H9 (cell line): ENCODE measurements at regions not wholly inside any gene's neighbourhood (a gene's known extent, or its start where the extent isn't known, plus 50 kb on each side); places are given as distances from the start of the nearest gene placed in this dataset.

Source experiments
- DNase-seq: peaks from one replicate; pipeline ENCODE4 v3.0.0-alpha.2; 2017
- H2AFZ ChIP-seq: one replicate; pipeline ENCODE4 v1.6.1; 2013; ENCODE audit warnings: mild to moderate bottlenecking, low read length, control low read depth, moderate library complexity
- H2AK5ac ChIP-seq: 2 replicates; pipeline ENCODE4 v1.6.1; 2013; ENCODE audit warnings: low read length, control low read depth, mixed read lengths; ENCODE audit not compliant: insufficient read length
- H2BK120ac ChIP-seq: one replicate; pipeline ENCODE4 v1.6.1; 2013; ENCODE audit warnings: low read depth, mild to moderate bottlenecking, low read length, control low read depth, inconsistent platforms; ENCODE audit not compliant: poor library complexity, severe bottlenecking
- H2BK12ac ChIP-seq: 2 replicates; pipeline ENCODE4 v1.6.1; 2013; ENCODE audit warnings: low read length, control low read depth, mixed read lengths, low read depth; ENCODE audit not compliant: insufficient read length
- H2BK15ac ChIP-seq: 2 replicates; pipeline ENCODE4 v1.6.1; 2013; ENCODE audit warnings: low read depth, low read length, control low read depth
- H2BK20ac ChIP-seq: one replicate; pipeline ENCODE4 v1.6.1; 2013; ENCODE audit warnings: low read depth, mild to moderate bottlenecking, low read length, control low read depth, inconsistent platforms; ENCODE audit not compliant: poor library complexity, severe bottlenecking
- H2BK5ac ChIP-seq: 2 replicates; pipeline ENCODE4 v1.6.1; 2013; ENCODE audit warnings: low read length, control low read depth, mixed read lengths; ENCODE audit not compliant: insufficient read length
- H3K14ac ChIP-seq: 2 replicates; pipeline ENCODE4 v1.6.1; 2013; ENCODE audit warnings: low read length, control low read depth; ENCODE audit not compliant: insufficient read depth
- H3K18ac ChIP-seq: 2 replicates; pipeline ENCODE4 v1.6.1; 2013; ENCODE audit warnings: low read depth, mild to moderate bottlenecking, mixed read lengths, low read length, control low read depth; ENCODE audit not compliant: insufficient read length
- H3K23ac ChIP-seq: 2 replicates; pipeline ENCODE4 v1.6.1; 2013; ENCODE audit warnings: low read length, control low read depth, mixed read lengths, low read depth; ENCODE audit not compliant: insufficient read length
- H3K23me2 ChIP-seq: 2 replicates; pipeline ENCODE4 v1.6.1; 2013; ENCODE audit warnings: low read depth, mild to moderate bottlenecking, mixed read lengths, low read length, control low read depth; ENCODE audit not compliant: insufficient read length, poor library complexity, severe bottlenecking
- H3K27ac ChIP-seq: 2 replicates; pipeline ENCODE4 v1.5.1; 2013; ENCODE audit warnings: low read length, control low read depth, mixed read lengths, low read depth; ENCODE audit not compliant: insufficient read length
- H3K27me3 ChIP-seq: 2 replicates; pipeline ENCODE4 v1.6.1; 2013; ENCODE audit warnings: low read length, control low read depth, inconsistent platforms; ENCODE audit not compliant: insufficient read depth
- H3K4ac ChIP-seq: 2 replicates; pipeline ENCODE4 v1.6.1; 2013; ENCODE audit warnings: low read depth, mild to moderate bottlenecking, control low read depth, inconsistent platforms, low read length, moderate library complexity
- H3K4me1 ChIP-seq: 2 replicates; pipeline ENCODE4 v1.6.1; 2013; ENCODE audit warnings: low read length, control low read depth, inconsistent platforms; ENCODE audit not compliant: insufficient read depth
- H3K4me2 ChIP-seq: 2 replicates; pipeline ENCODE4 v1.6.1; 2013; ENCODE audit warnings: low read length, control low read depth, mixed read lengths; ENCODE audit not compliant: insufficient read length, insufficient read depth
- H3K56ac ChIP-seq: 2 replicates; pipeline ENCODE4 v1.6.1; 2013; ENCODE audit warnings: low read depth, mild to moderate bottlenecking, mixed read lengths, low read length, control low read depth; ENCODE audit not compliant: insufficient read length
- H3K79me1 ChIP-seq: 2 replicates; pipeline ENCODE4 v1.6.1; 2013; ENCODE audit warnings: low read depth, mild to moderate bottlenecking, moderate library complexity, low read length, control low read depth, inconsistent platforms; ENCODE audit not compliant: insufficient read depth, poor library complexity, severe bottlenecking
- H3K79me2 ChIP-seq: 2 replicates; pipeline ENCODE4 v1.6.1; 2013; ENCODE audit warnings: low read length, control low read depth, inconsistent platforms; ENCODE audit not compliant: insufficient read depth
- H3K9ac ChIP-seq: 2 replicates; pipeline ENCODE4 v1.6.1; 2013; ENCODE audit warnings: low read length, control low read depth, mixed read lengths; ENCODE audit not compliant: insufficient read length; ENCODE audit errors: extremely low read depth
- H3K9me3 ChIP-seq: one replicate; pipeline ENCODE4 v1.6.1; 2013; ENCODE audit warnings: low read depth, low read length, inconsistent platforms; ENCODE audit not compliant: control insufficient read depth
- H3T11ph ChIP-seq: one replicate; pipeline ENCODE4 v1.6.1; 2013; ENCODE audit warnings: mild to moderate bottlenecking, low read length, control low read depth, inconsistent platforms
- H4K20me1 ChIP-seq: one replicate; pipeline ENCODE4 v1.6.1; 2013; ENCODE audit not compliant: control insufficient read depth, insufficient read length, insufficient read depth
- H4K5ac ChIP-seq: 2 replicates; pipeline ENCODE4 v1.6.1; 2013; ENCODE audit warnings: low read depth, mild to moderate bottlenecking, mixed read lengths, low read length, control low read depth; ENCODE audit not compliant: insufficient read length
- H4K8ac ChIP-seq: replicated peaks from 2 replicates; pipeline ENCODE4 v1.6.1; 2013; ENCODE audit warnings: low read length, control low read depth, mixed read lengths, low read depth; ENCODE audit not compliant: insufficient read length
- H4K91ac ChIP-seq: 2 replicates; pipeline ENCODE4 v1.6.1; 2013; ENCODE audit warnings: low read depth, mild to moderate bottlenecking, moderate library complexity, mixed read lengths, low read length, control low read depth; ENCODE audit not compliant: insufficient read length
- H3K27ac Mint-ChIP-seq, 3 experiments: 2 replicates in 2 of 3; 3 replicates in 1 of 3; pipeline ENCODE4 v1.8.0; 2020 to 2021; ENCODE audit warnings: mixed read lengths in 3 of 3, mild to moderate bottlenecking in 1 of 3, moderate library complexity in 1 of 3
- H3K27me3 Mint-ChIP-seq: 2 replicates; pipeline ENCODE4 v1.8.0; 2021; ENCODE audit warnings: low read depth, mild to moderate bottlenecking, moderate library complexity, mixed read lengths
- H3K36me3 Mint-ChIP-seq, 3 experiments: 2 replicates in 2 of 3; 3 replicates in 1 of 3; pipeline ENCODE4 v1.8.0; 2020 to 2021; ENCODE audit warnings: low read depth in 3 of 3, mixed read lengths in 3 of 3; ENCODE audit not compliant: insufficient read depth in 1 of 3
- H3K4me1 Mint-ChIP-seq, 2 experiments: 2 replicates each; pipeline ENCODE4 v1.8.0; 2020; ENCODE audit warnings: mixed read lengths in 2 of 2
- H3K4me3 Mint-ChIP-seq, 2 experiments: 2 replicates in 1 of 2; 3 replicates in 1 of 2; pipeline ENCODE4 v1.8.0; 2020 to 2021; ENCODE audit warnings: mild to moderate bottlenecking in 2 of 2, mixed read lengths in 2 of 2, moderate library complexity in 1 of 2
- H3K9me3 Mint-ChIP-seq, 2 experiments: 2 replicates in 1 of 2; 3 replicates in 1 of 2; pipeline ENCODE4 v1.8.0; 2020; ENCODE audit warnings: mild to moderate bottlenecking in 2 of 2, mixed read lengths in 2 of 2, moderate library complexity in 1 of 2
- WGBS: extraction: QIAGEN DNeasy Blood & Tissue Kit; methylation state at CpG from one replicate; pipeline ENCODE4 v1.1.7; 2013; ENCODE audit warnings: missing lambda C conversion rate, low lambda C conversion rate, mixed read lengths; ENCODE audit not compliant: insufficient read length; ENCODE audit errors: extremely low coverage; 5-methylcytosine and 5-hydroxymethylcytosine counted together
- TF ChIP-seq, protein P1 (sequence below): fragments of 200-600 bp; sonication (generic); conservative IDR thresholded peaks from 3 replicates; pipeline ENCODE4 v1.8.0; 2021; ENCODE audit warnings: antibody characterized with exemption, mild to moderate bottlenecking

DNA sequence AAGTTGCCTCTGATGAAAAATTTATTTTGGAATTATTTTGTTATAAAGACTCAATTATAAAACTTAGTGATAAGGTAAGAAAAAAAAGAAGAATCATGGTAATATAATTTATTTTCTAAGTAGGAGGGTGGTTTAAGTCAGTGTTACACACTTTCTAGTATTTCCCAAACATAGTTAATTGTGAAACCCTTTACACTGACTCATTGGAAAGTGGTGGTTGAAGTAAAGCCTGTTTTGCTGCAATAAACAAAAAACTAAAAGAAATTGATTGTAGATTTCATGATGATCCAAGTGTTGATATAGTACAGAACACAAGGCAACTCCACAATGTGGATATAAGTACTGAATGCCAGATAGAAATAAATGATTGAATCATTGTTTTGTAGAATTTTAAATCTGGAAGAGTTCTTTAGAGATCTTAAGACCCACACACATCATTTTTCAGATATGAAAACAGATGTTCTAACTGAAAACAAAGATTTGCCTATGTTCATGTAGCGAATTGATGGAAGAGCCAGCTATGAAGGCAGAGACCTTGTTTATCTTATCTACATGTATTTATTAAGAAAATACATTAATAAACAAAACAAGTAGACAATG lies 539.8 kb downstream of the PRELID2 start:
- no peak overlapping the region for H2BK15ac ChIP-seq
- no CpG with 5 or more reads among the region's 1 CpG for WGBS

More for the DNA sequence above, 539.8 kb downstream of the PRELID2 start:
- Histone ChIP-seq H3K9ac (no peak overlapping the region), H3K23ac (no peak overlapping the region), H3K23me2 (no peaks in the 10 kb centered on the region), H4K20me1 (no peaks in the 10 kb centered on the region), H3K4me2 (no peak overlapping the region), H3K79me2 (no peaks in the 10 kb centered on the region), H3K14ac (no peak overlapping the region), H4K5ac (no peak overlapping the region), H3K9me3 (no peaks in the 10 kb centered on the region), H2AFZ (no peak overlapping the region), H3K4me1 (no peaks in the 10 kb centered on the region), H2BK5ac (no peak overlapping the region), H2BK120ac (no peak overlapping the region), H2BK12ac (no peak overlapping the region), H2AK5ac (no peak overlapping the region), H3K27me3 (no peaks in the 10 kb centered on the region), H3T11ph (no peak overlapping the region), H3K18ac (no peak overlapping the region), H3K4ac (no peak overlapping the region), H3K27ac (no peak overlapping the region), H3K56ac (no peak overlapping the region), H4K91ac (no peak overlapping the region), H4K8ac (no peak overlapping the region), H3K79me1 (no peaks in the 10 kb centered on the region), H2BK20ac (no peak overlapping the region)
- Mint-ChIP-seq H3K9me3 (no peaks in the 10 kb centered on the region), H3K27me3 (no peaks in the 10 kb centered on the region), H3K4me3 (no peak overlapping the region), H3K36me3 (no peaks in the 10 kb centered on the region), H3K4me1 (peaks cover 0 to 7% of the 10 kb centered on the region in 2 experiments; a peak in 1 of 4 replicates), H3K27ac (no peak overlapping the region)
- TF ChIP-seq, protein P1, sequence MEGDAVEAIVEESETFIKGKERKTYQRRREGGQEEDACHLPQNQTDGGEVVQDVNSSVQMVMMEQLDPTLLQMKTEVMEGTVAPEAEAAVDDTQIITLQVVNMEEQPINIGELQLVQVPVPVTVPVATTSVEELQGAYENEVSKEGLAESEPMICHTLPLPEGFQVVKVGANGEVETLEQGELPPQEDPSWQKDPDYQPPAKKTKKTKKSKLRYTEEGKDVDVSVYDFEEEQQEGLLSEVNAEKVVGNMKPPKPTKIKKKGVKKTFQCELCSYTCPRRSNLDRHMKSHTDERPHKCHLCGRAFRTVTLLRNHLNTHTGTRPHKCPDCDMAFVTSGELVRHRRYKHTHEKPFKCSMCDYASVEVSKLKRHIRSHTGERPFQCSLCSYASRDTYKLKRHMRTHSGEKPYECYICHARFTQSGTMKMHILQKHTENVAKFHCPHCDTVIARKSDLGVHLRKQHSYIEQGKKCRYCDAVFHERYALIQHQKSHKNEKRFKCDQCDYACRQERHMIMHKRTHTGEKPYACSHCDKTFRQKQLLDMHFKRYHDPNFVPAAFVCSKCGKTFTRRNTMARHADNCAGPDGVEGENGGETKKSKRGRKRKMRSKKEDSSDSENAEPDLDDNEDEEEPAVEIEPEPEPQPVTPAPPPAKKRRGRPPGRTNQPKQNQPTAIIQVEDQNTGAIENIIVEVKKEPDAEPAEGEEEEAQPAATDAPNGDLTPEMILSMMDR = no peak
- DNase-seq = no peak
